ENCODE measurements at regions not wholly inside any gene's neighbourhood (a gene's known extent, or its start where the extent isn't known, plus 50 kb on each side); places are given as distances from the start of the nearest gene placed in this dataset.

GRCh38 chr13:52949044-52949443, 79.6 kb upstream of the OLFM4 start:
- no peaks in the 10 kb centered on the region for H3K79me2 ChIP-seq (ENCODE audit: insufficient read depth, low read length)
- no peaks in the 10 kb centered on the region for H3K36me3 ChIP-seq (replicated peaks in 1 of 2; ENCODE audit: control insufficient read depth in 1 of 2, insufficient read depth in 2 of 2, low read length in 2 of 2)
- no peaks in the 10 kb centered on the region for H4K20me1 ChIP-seq (ENCODE audit: insufficient read depth, low read length)
- H2AFZ ChIP-seq (ENCODE audit: low read length): no peak overlapping the region
- no peak overlapping the region for H3K27ac ChIP-seq (ENCODE audit: extremely low read length, insufficient read depth, low read length)
- in situ Hi-C loops (cut with HindIII; ENCODE audit: extremely low pct_ligation_motif_present, low pct_unique_long_range_greater_than_20kb) (no loop called here), intact Hi-C loops (cut with micrococcal nuclease; ENCODE audit: unreplicated experiment) (no loop called here)
- H3K9me3 ChIP-seq (ENCODE audit: low read length): no peaks in the 10 kb centered on the region
- CTCF ChIA-PET (ENCODE audit: low intra/inter-chr PET ratio, low total read pairs): no interaction called here
- 0% methylated on average over 1 of the region's 1 CpG for WGBS (ENCODE audit: low lambda C conversion rate)
- H3K4me3 ChIP-seq (replicated peaks in 1 of 3; ENCODE audit: insufficient read depth in 1 of 3, low read depth in 2 of 3, low read length in 3 of 3): no peak overlapping the region
- POLR2A ChIA-PET: no interaction called here
- H3K4me2 ChIP-seq (ENCODE audit: low read depth, low read length): no peak overlapping the region
- DNase-seq (ENCODE audit: low spot score) (no peak), ATAC-seq (no peak), FAIRE-seq (no peak)
- no peaks in the 10 kb centered on the region; a peak in 1 of 5 replicates for H3K27me3 ChIP-seq (ENCODE audit: control insufficient read depth in 1 of 2, insufficient read depth in 2 of 2, low read length in 2 of 2)
- TF ChIP-seq DDIT3 (CRISPR knock-in tag; IDR thresholded peaks at IDR 0.05) (no peak), ZNF331 (CRISPR knock-in tag; IDR thresholded peaks at IDR 0.05) (no peak), NCOA5 (CRISPR knock-in tag; IDR thresholded peaks at IDR 0.05) (no peak), ZNF687 (CRISPR knock-in tag; IDR thresholded peaks at IDR 0.05) (no peak), ZNF746 (CRISPR knock-in tag; IDR thresholded peaks at IDR 0.05) (no peak), MAFG (CRISPR knock-in tag; IDR thresholded peaks at IDR 0.05) (no peak), GMEB2 (CRISPR knock-in tag; IDR thresholded peaks at IDR 0.05; ENCODE audit: low read depth) (no peak), RFXAP (CRISPR knock-in tag; IDR thresholded peaks at IDR 0.05; ENCODE audit: borderline replicate concordance) (no peak), ZBTB39 (CRISPR knock-in tag; IDR thresholded peaks at IDR 0.05) (no peak), ZNF709 (CRISPR knock-in tag; IDR thresholded peaks at IDR 0.05) (no peak), HIVEP1 (CRISPR knock-in tag; IDR thresholded peaks at IDR 0.05) (no peak), THYN1 (CRISPR knock-in tag; IDR thresholded peaks at IDR 0.05; ENCODE audit: borderline replicate concordance, low read depth) (no peak)
- BruUV-seq (replicated peaks): no TSS peak
- no peaks in the 10 kb centered on the region for H3K4me1 ChIP-seq (ENCODE audit: insufficient read depth, low read length)
- no peak overlapping the region for H3K9ac ChIP-seq (ENCODE audit: insufficient read depth, low read depth, low read length)

Measured in HepG2 (cell line).